GM19099 (cell line): ENCODE measurements at regions not wholly inside any gene's neighbourhood (a gene's known extent, or its start where the extent isn't known, plus 50 kb on each side); places are given as distances from the start of the nearest gene placed in this dataset.

Source experiments
- POLR2A ChIP-seq: IDR thresholded peaks from 3 replicates; pipeline ENCODE4 v1.6.1; 2011; ENCODE audit warnings: low read depth; ENCODE audit not compliant: insufficient read length; ENCODE audit errors: extremely low read depth

GRCh38 chr3:144437989-144438388 is 466.4 kb downstream of the DIPK2A start:
- TF ChIP-seq POLR2A: no peak

GRCh38 chr3:144444061-144444460 is 472.4 kb downstream of the DIPK2A start:
- no peak for TF ChIP-seq POLR2A

- TF ChIP-seq POLR2A: no peak
Measured at GRCh38 chr3:144444546-144444945, 472.9 kb downstream of the DIPK2A start.

GRCh38 chr3:144455841-144456440 is 484.3 kb downstream of the DIPK2A start:
- no peak for TF ChIP-seq POLR2A

GRCh38 chr3:144457758-144458157 is 486.1 kb downstream of the DIPK2A start:
- no peak for TF ChIP-seq POLR2A

GRCh38 chr3:144458283-144458682 is 486.7 kb downstream of the DIPK2A start:
- no peak for TF ChIP-seq POLR2A

- TF ChIP-seq POLR2A: no peak
Measured at GRCh38 chr3:144462337-144462736, 490.7 kb downstream of the DIPK2A start.

GRCh38 chr3:144463911-144464310 is 492.3 kb downstream of the DIPK2A start:
- TF ChIP-seq POLR2A: no peak

- TF ChIP-seq POLR2A: no peak
Measured at GRCh38 chr3:144466114-144466513, 494.5 kb downstream of the DIPK2A start.

GRCh38 chr3:144466540-144466939 is 494.9 kb downstream of the DIPK2A start:
- no peak for TF ChIP-seq POLR2A

- no peak for TF ChIP-seq POLR2A
Measured at GRCh38 chr3:144470666-144471065, 499.0 kb downstream of the DIPK2A start.

GRCh38 chr3:144477593-144477992 is 506.0 kb downstream of the DIPK2A start:
- TF ChIP-seq POLR2A: no peak

GRCh38 chr3:144480416-144480919 is 508.8 kb downstream of the DIPK2A start:
- TF ChIP-seq POLR2A: no peak

GRCh38 chr3:144482876-144483275 is 511.3 kb downstream of the DIPK2A start:
- no peak for TF ChIP-seq POLR2A

GRCh38 chr3:144487011-144487410 is 515.4 kb downstream of the DIPK2A start:
- TF ChIP-seq POLR2A: no peak

- no peak for TF ChIP-seq POLR2A
Measured at GRCh38 chr3:144488927-144489326, 517.3 kb downstream of the DIPK2A start.

- TF ChIP-seq POLR2A: no peak
Measured at GRCh38 chr3:144491333-144491732, 519.7 kb downstream of the DIPK2A start.
